GM21723 (cell line): ENCODE measurements at regions not wholly inside any gene's neighbourhood (a gene's known extent, or its start where the extent isn't known, plus 50 kb on each side); places are given as distances from the start of the nearest gene placed in this dataset.

ENCODE experiments used
- ATAC-seq: cut with Tn5 transposase; IDR thresholded peaks from one replicate; pipeline ENCODE4 v1.9.1; 2021; ENCODE audit warnings: mild to moderate bottlenecking, moderate library complexity; ENCODE audit not compliant: unreplicated experiment

DNA sequence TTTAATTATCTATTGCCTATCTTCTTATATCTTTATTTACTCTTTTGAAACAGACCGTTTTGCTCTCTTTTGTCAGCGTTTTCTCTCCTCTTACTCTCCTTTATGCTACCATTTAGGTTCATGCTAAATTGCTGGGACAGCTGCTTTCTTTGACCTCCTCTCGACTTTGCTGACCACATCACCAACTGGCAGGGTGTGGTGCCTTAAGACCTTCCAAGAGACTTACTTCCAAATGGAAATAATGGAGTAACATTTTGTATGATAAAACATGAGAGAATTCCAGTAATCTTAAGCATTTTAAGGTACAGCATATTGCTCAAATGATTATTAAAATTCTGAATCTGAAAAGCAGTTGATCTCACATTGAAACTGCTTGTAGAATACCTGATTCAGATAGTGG, 71.5 kb upstream of the MEF2C start:
- no peak for ATAC-seq

DNA sequence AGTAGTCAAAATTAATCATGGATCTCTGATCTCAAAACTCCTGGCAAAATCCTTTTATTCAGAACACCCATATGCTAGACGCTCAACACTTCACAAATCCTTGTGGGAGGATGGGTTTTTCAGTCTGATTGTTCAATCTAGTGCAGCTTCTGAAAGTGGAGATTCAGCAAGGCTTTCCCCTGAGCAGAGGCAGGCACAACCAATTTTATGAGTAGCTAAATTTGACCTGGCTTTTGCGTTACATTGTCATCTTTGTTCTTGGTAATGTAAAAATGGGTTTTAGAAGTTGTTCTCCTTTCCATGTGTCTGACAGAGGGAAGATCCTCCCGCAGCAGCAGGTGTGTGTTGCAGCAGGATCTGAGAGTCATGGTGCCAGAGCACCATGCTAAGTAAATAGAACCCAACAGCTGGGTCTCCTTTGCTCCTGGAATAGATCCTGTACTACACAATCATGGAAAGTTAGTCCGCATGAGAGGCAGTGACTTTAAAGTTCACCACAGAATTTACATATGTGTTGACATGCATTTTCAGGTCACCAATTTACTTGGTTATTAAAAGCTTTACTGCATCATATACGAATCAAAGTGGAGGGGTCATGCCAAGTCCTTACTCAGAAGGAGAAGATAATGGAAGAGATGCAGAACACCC, 70.1 kb upstream of the MEF2C start:
- ATAC-seq, result no peak

DNA sequence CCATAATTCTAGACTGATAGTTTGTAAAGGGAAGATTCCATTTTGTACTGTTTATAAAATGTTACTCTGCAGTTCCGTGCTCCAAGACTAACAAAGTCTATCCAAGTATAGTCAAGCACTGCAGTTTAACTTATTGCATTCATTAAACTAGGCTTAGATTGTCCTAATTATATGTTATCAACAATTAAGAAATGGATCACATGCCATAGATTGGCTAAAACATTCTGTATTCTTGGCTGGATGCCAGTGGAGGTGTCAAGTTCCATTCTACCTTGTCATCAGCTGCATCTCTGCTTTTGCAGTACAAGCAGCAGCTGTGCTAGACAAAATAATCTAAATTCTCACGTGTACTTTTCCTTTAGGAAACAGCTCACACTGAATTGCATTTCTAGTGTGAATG, 69.4 kb upstream of the MEF2C start:
- ATAC-seq, result no peak

DNA sequence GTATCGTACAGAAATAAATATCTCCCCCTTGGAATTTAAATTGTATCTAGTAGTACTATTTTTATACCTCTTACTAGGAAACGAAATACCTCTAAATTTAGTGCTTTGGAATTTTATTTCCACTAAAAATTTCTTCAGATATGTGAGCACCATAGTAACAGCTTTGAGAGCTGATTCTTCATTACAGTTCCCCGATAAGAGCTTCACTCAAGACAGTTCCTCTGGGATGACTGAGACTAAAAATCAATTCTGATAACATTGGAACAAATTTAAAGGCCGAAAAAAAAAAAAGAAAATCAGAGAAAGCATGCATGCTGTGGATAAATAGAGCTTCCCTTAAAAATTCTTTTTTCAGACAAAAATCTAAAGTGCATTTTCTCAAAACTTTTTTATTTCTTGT, 68.5 kb upstream of the MEF2C start:
- no peak for ATAC-seq

DNA sequence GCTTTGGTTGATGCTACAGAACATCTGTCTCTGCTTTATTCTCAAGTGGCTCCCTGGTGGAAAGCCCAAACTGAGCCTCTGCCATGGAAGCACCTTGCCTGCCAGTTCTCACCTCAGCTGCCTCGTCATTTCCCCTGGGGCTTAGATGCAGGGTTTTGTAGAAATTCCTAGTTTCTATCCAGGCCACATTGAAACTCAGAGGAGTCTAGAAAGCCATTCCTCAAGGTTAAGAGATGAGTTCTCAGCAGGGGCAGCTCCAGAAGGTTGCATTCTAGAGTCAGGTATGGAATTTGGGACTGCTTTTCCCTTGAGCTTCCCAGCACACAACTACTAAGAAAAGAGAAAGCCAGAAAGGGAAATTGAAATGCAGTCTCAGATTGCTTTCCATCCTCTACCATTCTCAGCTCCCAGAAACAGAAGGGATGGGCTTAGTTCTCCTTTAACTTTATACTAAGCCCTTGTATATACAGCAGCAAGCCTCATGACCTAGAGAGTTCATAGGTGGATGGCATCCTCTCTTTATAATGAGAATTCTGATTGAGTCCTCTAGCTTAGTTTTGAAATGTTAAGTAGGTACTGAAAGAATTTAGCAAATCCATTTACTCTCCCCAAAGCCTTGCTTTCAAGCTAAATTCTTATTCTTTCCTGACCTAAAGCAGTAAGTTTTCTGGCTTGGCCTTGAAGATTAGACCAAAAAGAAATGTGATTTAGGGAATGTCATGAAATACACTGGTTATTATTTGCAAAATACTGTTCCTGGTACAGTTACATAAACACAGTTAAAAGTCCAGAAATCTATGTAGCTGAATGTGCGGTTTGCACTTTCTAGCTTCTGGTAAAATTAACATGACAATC, 66.0 kb upstream of the MEF2C start:
- no peak for ATAC-seq

DNA sequence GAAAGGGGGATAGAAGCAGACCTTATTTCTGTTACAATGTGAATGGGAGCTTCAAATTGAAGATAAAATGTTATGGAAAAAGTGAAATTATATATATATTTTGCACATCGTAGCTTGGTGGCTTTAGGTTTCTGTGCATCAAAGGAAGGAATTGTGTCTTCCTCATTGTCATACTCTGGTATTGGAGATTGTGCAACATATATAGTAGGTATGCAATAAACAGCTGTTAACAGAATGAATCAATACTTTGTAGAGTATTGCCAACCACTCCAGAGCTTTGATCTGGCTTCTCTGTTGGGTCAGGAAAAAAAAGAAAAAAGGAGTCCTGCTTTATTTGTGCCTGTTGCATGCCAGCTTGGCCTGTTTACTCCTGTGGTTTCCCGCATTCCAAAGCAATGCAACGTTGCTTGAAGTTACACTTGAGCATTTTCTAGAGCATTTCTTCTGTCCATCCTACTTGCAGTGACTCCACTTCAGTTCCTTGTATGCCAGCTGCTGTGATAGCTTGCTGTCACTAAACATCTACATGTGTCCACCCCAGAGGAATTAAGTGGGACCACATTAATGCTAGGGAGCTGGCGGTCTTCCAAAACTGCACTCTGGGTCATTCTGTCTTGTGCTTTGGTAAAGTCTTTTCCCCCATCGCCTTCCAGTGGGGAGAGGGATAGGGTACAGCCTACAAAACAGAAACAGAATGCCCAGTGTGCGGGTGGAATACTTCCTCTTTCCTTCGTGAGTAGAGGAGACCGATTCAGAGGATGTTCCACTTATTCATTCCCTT, 62.0 kb upstream of the MEF2C start:
- no peak for ATAC-seq

DNA sequence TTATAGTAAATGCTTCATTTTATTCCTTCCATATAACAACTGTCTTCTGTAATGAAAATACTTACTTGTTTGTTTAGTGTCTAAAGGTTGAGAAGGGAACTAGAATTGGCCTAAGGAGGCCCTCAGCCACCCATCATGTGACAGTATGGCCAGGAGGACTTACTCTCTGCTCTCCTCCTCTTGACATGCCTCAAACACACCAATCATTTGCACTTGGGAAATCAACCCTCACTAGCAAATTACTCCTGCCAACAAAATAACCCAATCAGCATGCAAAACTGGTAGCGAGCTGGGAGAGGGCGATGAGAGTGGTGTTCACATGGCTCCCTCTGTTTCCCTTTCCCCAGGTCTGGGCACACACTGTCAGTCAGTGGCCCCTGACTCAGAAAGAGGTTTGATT, 58.6 kb upstream of the MEF2C start:
- no peak for ATAC-seq

DNA sequence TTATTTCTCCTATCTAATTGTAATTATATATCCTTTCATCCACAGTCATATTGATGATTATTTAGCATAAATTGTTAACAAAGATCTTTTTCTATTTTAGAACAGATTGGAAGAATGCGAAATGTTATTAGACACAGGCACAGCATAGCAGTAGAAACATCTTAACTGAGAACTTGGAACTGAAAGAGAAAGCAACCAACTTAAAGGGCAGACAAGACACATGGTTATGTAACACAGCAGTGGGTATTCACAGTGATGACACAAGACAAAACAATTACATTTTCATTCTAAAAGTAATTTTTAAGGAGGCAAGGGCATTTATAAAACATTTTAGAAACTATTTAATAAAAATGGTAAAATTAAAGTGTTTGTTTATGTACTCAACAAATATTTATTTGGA, 57.7 kb upstream of the MEF2C start:
- ATAC-seq, result peak; percentile 97

DNA sequence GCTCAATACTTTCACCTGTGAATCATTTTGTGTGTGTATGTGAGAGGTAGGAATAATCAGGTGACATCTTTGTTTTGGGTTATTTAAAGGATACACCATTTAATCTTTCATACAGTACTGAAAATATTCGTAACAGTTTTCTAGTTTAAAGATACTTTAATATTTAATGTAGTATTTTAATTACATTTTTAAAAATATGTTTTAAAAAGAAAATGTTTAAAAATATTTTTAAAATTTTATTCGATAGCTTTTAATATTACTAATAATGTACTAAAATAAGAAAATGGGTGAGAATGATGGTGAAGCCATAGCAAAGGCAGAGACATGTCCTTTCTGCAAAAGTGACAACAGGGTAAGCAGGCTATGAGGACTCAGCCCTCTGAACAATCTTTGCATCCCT, 56.3 kb upstream of the MEF2C start:
- no peak for ATAC-seq

DNA sequence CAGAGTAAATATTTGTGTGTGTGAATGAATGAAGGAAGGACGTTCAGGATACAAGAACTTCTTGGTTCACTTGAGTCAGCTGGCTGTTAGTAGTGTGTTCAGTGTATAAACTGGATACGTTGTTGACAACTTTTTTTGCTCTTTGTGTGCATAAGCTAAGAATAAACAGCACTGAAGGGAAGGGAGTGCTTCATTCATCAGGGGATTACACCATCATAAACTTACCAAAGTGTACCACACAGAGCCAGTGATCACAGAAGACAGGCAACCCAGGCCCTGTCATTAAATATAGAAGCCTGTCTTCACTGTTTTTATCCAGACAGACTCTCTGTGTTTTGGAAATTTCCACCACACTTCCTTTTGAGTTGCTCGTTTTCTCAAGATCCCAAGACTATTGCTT, 55.5 kb upstream of the MEF2C start:
- ATAC-seq, result no peak

DNA sequence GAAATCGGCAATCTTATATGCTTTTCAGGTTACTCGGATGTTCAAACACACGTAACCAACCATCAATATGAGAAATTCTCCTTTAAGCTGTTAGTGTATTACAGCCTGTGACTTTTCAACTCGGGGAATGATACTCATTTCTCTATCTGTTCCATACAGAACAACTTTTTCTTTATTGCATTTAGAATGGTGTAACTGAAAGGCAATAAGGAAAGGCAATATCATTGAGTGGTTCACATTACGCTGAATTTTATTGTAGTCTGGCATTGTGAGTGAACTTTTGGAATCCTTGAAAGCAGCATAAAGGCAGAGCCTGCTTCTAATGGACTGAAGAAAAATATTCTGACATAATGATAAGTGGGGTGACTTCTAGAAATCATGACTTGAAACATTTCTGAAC, 54.4 kb upstream of the MEF2C start:
- no peak for ATAC-seq

DNA sequence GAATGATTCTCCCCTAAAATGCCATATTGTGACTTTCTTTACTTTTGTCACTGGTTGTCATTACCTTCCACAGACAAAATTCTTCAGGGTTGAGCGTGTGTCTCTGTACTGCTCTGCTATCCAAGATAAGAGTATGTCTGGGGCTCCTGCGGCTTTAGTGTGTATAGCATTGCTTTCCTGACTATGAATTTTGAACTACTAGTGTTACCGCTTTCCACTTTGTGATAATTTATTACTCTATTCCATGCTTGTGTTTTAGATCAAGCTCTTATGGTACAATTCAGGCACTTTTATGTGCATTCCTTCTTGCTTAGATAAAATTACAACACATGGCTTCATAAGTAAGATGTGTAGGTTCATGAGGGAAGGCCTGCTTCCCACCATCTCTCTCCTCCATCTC, 51.5 kb upstream of the MEF2C start:
- ATAC-seq, result no peak
